HEK293 (cell line): ENCODE measurements at regions not wholly inside any gene's neighbourhood (a gene's known extent, or its start where the extent isn't known, plus 50 kb on each side); places are given as distances from the start of the nearest gene placed in this dataset.

Source experiments
- SP2 ChIP-seq: fragments of 450-650 bp; formaldehyde crosslinking; IDR thresholded peaks from 2 replicates; pipeline ENCODE4 v1.5.1; 2016; ENCODE audit warnings: missing biosample characterization, missing genetic modification characterization
- YY1 ChIP-seq: fragments of 450-650 bp; formaldehyde crosslinking; IDR thresholded peaks from 2 replicates; pipeline ENCODE4 v1.5.1; 2018; ENCODE audit warnings: missing biosample characterization, missing genetic modification characterization
- ZNF175 ChIP-seq: fragments of 450-650 bp; formaldehyde crosslinking; IDR thresholded peaks from 2 replicates; pipeline ENCODE4 v1.5.1; 2016; ENCODE audit warnings: missing biosample characterization, missing genetic modification characterization
- ZNF24 ChIP-seq: fragments of 450-650 bp; formaldehyde crosslinking; IDR thresholded peaks from 2 replicates; pipeline ENCODE4 v1.5.1; 2016; ENCODE audit warnings: missing biosample characterization, missing genetic modification characterization
- ZNF433 ChIP-seq: fragments of 450-650 bp; formaldehyde crosslinking; IDR thresholded peaks from 2 replicates; pipeline ENCODE4 v1.5.1; 2016; ENCODE audit warnings: missing biosample characterization, missing genetic modification characterization, low read depth
- TF ChIP-seq, protein P1 (sequence below): fragments of 450-650 bp; formaldehyde crosslinking; IDR thresholded peaks from 2 replicates; pipeline ENCODE4; 2016; ENCODE audit warnings: missing biosample characterization, missing genetic modification characterization
- TF ChIP-seq, protein P2 (sequence below): fragments of 450-650 bp; formaldehyde crosslinking; IDR thresholded peaks from 2 replicates; pipeline ENCODE4 v1.5.1; 2016; ENCODE audit warnings: missing biosample characterization, missing genetic modification characterization, low read depth
- TF ChIP-seq, protein P3 (sequence below): fragments of 450-650 bp; formaldehyde crosslinking; IDR thresholded peaks from 2 replicates; pipeline ENCODE4 v1.5.1; 2016; ENCODE audit warnings: missing biosample characterization, missing genetic modification characterization
- TF ChIP-seq, protein P4 (sequence below): IDR thresholded peaks from 2 replicates; pipeline ENCODE4 v1.6.1; 2011; ENCODE audit warnings: mild to moderate bottlenecking, low read depth, low read length, borderline replicate concordance
- TF ChIP-seq, protein P5 (sequence below): fragments of 450-650 bp; formaldehyde crosslinking; optimal IDR thresholded peaks from 2 replicates; pipeline ENCODE3; 2016; ENCODE audit warnings: missing biosample characterization, mild to moderate bottlenecking, missing genetic modification characterization

DNA sequence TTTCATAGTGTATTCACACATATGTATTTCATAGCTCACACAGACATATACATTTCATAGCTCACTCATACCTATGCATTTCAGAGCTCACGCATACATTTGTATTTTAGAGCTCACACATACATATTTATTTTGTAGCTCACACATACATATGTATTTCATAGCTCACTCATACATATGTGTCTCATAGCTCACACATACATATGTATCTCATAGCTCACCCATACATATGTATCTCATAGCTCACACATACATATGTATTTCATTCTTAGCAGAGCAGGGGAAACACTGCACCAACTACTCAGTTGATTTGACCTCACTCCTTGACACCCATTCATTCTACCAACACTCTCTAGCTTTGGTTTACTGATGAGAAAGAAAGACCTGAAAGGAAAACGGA lies 713.6 kb downstream of the QKI start:
- TF ChIP-seq, protein P1, sequence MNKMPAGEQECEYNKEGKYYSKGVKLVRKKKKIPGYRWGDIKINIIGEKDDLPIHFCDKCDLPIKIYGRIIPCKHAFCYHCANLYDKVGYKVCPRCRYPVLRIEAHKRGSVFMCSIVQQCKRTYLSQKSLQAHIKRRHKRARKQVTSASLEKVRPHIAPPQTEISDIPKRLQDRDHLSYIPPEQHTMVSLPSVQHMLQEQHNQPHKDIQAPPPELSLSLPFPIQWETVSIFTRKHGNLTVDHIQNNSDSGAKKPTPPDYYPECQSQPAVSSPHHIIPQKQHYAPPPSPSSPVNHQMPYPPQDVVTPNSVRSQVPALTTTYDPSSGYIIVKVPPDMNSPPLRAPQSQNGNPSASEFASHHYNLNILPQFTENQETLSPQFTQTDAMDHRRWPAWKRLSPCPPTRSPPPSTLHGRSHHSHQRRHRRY (tag by site-specific recombination), result no peak
- TF ChIP-seq, protein P2, sequence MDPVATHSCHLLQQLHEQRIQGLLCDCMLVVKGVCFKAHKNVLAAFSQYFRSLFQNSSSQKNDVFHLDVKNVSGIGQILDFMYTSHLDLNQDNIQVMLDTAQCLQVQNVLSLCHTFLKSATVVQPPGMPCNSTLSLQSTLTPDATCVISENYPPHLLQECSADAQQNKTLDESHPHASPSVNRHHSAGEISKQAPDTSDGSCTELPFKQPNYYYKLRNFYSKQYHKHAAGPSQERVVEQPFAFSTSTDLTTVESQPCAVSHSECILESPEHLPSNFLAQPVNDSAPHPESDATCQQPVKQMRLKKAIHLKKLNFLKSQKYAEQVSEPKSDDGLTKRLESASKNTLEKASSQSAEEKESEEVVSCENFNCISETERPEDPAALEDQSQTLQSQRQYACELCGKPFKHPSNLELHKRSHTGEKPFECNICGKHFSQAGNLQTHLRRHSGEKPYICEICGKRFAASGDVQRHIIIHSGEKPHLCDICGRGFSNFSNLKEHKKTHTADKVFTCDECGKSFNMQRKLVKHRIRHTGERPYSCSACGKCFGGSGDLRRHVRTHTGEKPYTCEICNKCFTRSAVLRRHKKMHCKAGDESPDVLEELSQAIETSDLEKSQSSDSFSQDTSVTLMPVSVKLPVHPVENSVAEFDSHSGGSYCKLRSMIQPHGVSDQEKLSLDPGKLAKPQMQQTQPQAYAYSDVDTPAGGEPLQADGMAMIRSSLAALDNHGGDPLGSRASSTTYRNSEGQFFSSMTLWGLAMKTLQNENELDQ, result no peak
- TF ChIP-seq ZNF24 (no peak), SP2 (tag by site-specific recombination) (no peak), YY1 (tag by site-specific recombination) (no peak), ZNF175 (tag by site-specific recombination) (no peak), ZNF433 (tag by site-specific recombination) (no peak)
- TF ChIP-seq, protein P3, sequence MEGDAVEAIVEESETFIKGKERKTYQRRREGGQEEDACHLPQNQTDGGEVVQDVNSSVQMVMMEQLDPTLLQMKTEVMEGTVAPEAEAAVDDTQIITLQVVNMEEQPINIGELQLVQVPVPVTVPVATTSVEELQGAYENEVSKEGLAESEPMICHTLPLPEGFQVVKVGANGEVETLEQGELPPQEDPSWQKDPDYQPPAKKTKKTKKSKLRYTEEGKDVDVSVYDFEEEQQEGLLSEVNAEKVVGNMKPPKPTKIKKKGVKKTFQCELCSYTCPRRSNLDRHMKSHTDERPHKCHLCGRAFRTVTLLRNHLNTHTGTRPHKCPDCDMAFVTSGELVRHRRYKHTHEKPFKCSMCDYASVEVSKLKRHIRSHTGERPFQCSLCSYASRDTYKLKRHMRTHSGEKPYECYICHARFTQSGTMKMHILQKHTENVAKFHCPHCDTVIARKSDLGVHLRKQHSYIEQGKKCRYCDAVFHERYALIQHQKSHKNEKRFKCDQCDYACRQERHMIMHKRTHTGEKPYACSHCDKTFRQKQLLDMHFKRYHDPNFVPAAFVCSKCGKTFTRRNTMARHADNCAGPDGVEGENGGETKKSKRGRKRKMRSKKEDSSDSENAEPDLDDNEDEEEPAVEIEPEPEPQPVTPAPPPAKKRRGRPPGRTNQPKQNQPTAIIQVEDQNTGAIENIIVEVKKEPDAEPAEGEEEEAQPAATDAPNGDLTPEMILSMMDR (tag by site-specific recombination), result no peak
- TF ChIP-seq, protein P4, sequence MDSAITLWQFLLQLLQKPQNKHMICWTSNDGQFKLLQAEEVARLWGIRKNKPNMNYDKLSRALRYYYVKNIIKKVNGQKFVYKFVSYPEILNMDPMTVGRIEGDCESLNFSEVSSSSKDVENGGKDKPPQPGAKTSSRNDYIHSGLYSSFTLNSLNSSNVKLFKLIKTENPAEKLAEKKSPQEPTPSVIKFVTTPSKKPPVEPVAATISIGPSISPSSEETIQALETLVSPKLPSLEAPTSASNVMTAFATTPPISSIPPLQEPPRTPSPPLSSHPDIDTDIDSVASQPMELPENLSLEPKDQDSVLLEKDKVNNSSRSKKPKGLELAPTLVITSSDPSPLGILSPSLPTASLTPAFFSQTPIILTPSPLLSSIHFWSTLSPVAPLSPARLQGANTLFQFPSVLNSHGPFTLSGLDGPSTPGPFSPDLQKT, result no peak
- TF ChIP-seq, protein P5, sequence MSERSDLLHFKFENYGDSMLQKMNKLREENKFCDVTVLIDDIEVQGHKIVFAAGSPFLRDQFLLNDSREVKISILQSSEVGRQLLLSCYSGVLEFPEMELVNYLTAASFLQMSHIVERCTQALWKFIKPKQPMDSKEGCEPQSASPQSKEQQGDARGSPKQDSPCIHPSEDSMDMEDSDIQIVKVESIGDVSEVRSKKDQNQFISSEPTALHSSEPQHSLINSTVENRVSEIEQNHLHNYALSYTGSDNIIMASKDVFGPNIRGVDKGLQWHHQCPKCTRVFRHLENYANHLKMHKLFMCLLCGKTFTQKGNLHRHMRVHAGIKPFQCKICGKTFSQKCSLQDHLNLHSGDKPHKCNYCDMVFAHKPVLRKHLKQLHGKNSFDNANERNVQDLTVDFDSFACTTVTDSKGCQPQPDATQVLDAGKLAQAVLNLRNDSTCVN (tag by site-specific recombination), result no peak
